K562 (cell line): ENCODE measurements at regions not wholly inside any gene's neighbourhood (a gene's known extent, or its start where the extent isn't known, plus 50 kb on each side); places are given as distances from the start of the nearest gene placed in this dataset.

Source experiments
- ATAC-seq: fragments of 200-7000 bp; cut with Tn5 transposase; 3 replicates; pipeline ENCODE4 v1.9.1; 2020; ENCODE audit warnings: moderate library complexity
- BruUV-seq: library from RNA; stranded (reverse); fragments of 400-500 nt; replicated peaks from 2 replicates; lab custom pipeline; 2021; lab: Mats Ljungman, UMichigan
- CTCF ChIA-PET: fragments of 300-600 bp; formaldehyde crosslinking; extraction: SDS; loops from one replicate; lab custom pipeline; 2021; ENCODE audit warnings: low intra/inter-chr PET ratio; lab: Yijun Ruan, JAX
- POLR2A ChIA-PET: fragments of 300-600, 350-650 bp; sonication (Branson Sonifier 250); formaldehyde crosslinking; extraction: SDS; loops from one replicate; lab custom pipeline; 2021; ENCODE audit warnings: antibody characterized with exemption, inconsistent platforms; lab: Yijun Ruan, JAX
- DNase-seq, 4 experiments: peaks; one replicate each; pipeline versions ENCODE4 v3.0.0 to v3.0.0-alpha.2; 2011 to 2018; ENCODE audit warnings: low spot score in 3 of 4, mixed read lengths in 3 of 4; ENCODE audit errors: extremely low read depth in 1 of 4
- FAIRE-seq: peaks from 2 replicates; lab custom pipeline; 2011; peaks lifted over from hg19 to GRCh38; lab: Jason Lieb, UNC
- H2AFZ ChIP-seq: 2 replicates; pipeline ENCODE4 v1.6.0; 2011; ENCODE audit warnings: low read depth, low read length, control low read depth, inconsistent platforms
- H3K27ac ChIP-seq: fragments of 200-600 bp; 3 replicates; pipeline ENCODE4 v1.8.0; 2011; ENCODE audit warnings: low read depth, mild to moderate bottlenecking, control low read depth, inconsistent platforms, low read length, moderate library complexity, mixed read lengths; ENCODE audit errors: extremely low read depth
- H3K27me3 ChIP-seq, 2 experiments: fragments of 300-600 bp in 1 of 2; 2 replicates in 1 of 2; 3 replicates in 1 of 2; pipeline versions ENCODE4 v1.6.0 to v1.8.0; 2011; ENCODE audit warnings: inconsistent platforms in 2 of 2, low read length in 2 of 2, mild to moderate bottlenecking in 1 of 2, mixed read lengths in 1 of 2, moderate library complexity in 1 of 2; ENCODE audit not compliant: control insufficient read depth in 2 of 2, insufficient read depth in 2 of 2
- H3K36me3 ChIP-seq: fragments of 300-600 bp; 3 replicates; pipeline ENCODE4 v1.8.0; 2011; ENCODE audit warnings: mild to moderate bottlenecking, low read length, inconsistent platforms; ENCODE audit not compliant: control insufficient read depth, insufficient read depth
- H3K4me1 ChIP-seq, 2 experiments: fragments of 200-600 bp in 1 of 2; replicated peaks in 1 of 2; 2 replicates in 1 of 2; 3 replicates in 1 of 2; pipeline versions ENCODE4 v1.5.1 to v1.8.0; 2011; ENCODE audit warnings: inconsistent platforms in 2 of 2, low read length in 2 of 2, mild to moderate bottlenecking in 1 of 2, mixed read lengths in 1 of 2, moderate library complexity in 1 of 2; ENCODE audit not compliant: control insufficient read depth in 2 of 2, insufficient read depth in 2 of 2
- H3K4me2 ChIP-seq: 2 replicates; pipeline ENCODE4 v1.6.1; 2011; ENCODE audit warnings: low read length, control low read depth, inconsistent platforms, mixed read lengths; ENCODE audit not compliant: insufficient read depth
- H3K4me3 ChIP-seq: fragments of 200-600 bp; sonication (generic), shearing (Covaris generic); 2 replicates; pipeline ENCODE4 v1.5.1; 2016; ENCODE audit warnings: control low read depth, inconsistent platforms
- H3K79me2 ChIP-seq: fragments of 200-600 bp; 3 replicates; pipeline ENCODE4 v1.8.0; 2011; ENCODE audit warnings: low read length, inconsistent platforms; ENCODE audit not compliant: control insufficient read depth, insufficient read depth
- H3K9ac ChIP-seq, 2 experiments: 2 replicates each; pipeline versions ENCODE4 v1.6.0 to v1.6.1; 2011; ENCODE audit warnings: low read depth in 2 of 2, low read length in 2 of 2, control low read depth in 1 of 2, inconsistent platforms in 1 of 2, mild to moderate bottlenecking in 1 of 2, mixed read lengths in 1 of 2; ENCODE audit not compliant: insufficient read depth in 1 of 2
- H3K9me1 ChIP-seq: one replicate; pipeline ENCODE4 v1.6.0; 2011; ENCODE audit warnings: inconsistent platforms, mild to moderate bottlenecking, low read length, moderate library complexity; ENCODE audit not compliant: control insufficient read depth, insufficient read depth
- H3K9me3 ChIP-seq: replicated peaks from 2 replicates; pipeline ENCODE4 v1.5.1; 2011; ENCODE audit warnings: low read depth, low read length, inconsistent platforms; ENCODE audit not compliant: control insufficient read depth, insufficient read depth
- H4K20me1 ChIP-seq: replicated peaks from 2 replicates; pipeline ENCODE4 v1.6.1; 2011; ENCODE audit warnings: low read length, inconsistent platforms, mixed read lengths; ENCODE audit not compliant: control insufficient read depth, insufficient read depth
- HDAC2 ChIP-seq: fragments of 450-650 bp; IDR thresholded peaks from 2 replicates; pipeline ENCODE4 v1.6.1; 2016; ENCODE audit warnings: mild to moderate bottlenecking
- NFXL1 ChIP-seq: fragments of 450-650 bp; formaldehyde crosslinking; IDR thresholded peaks from 2 replicates; pipeline ENCODE4 v1.4.0; 2021; ENCODE audit warnings: mild to moderate bottlenecking
- RBM34 ChIP-seq: fragments of 200-400 bp; formaldehyde crosslinking; IDR thresholded peaks from 2 replicates; pipeline ENCODE4 v1.6.1; 2018; ENCODE audit warnings: low read length, borderline replicate concordance; ENCODE audit not compliant: insufficient read depth
- U2AF2 ChIP-seq: fragments of 200-400 bp; formaldehyde crosslinking; optimal IDR thresholded peaks from 2 replicates; pipeline ENCODE3; 2017; ENCODE audit warnings: low read depth, mild to moderate bottlenecking, low read length
- ZKSCAN3 ChIP-seq: fragments of 250-450 bp; sonication (Bioruptor Pico); IDR thresholded peaks from 2 replicates; pipeline ENCODE4 v1.4.0; 2020
- WGBS: fragments of 100-300 bp; shearing (Covaris generic); methylation state at CpG from one replicate; pipeline ENCODE4 v1.1.6; 2016; ENCODE audit warnings: low coverage, mixed read lengths; ENCODE audit not compliant: insufficient coverage; ENCODE audit errors: missing lambda C conversion rate; 5-methylcytosine and 5-hydroxymethylcytosine counted together
- in situ Hi-C: fragments of 300-500 bp; cut with MboI; formaldehyde crosslinking; loops from 4 replicates; pipeline ENCODE4 v1.15.0; 2018; ENCODE audit warnings: inconsistent platforms, mixed read lengths
- intact Hi-C: fragments of 100-400 bp; cut with micrococcal nuclease; formaldehyde crosslinking; loops from 2 replicates; pipeline ENCODE4 v1.14.2; 2022
- TF ChIP-seq, protein P1 (sequence below): fragments of 150-350 bp; conservative IDR thresholded peaks from 2 replicates; pipeline ENCODE4 v1.6.1; 2014; ENCODE audit warnings: low read length
- TF ChIP-seq, protein P2 (sequence below): fragments of 250-450 bp; sonication (Bioruptor Pico); IDR thresholded peaks from 2 replicates; pipeline ENCODE4 v1.8.0; 2022; ENCODE audit warnings: moderate library complexity, mild to moderate bottlenecking, inconsistent platforms

DNA sequence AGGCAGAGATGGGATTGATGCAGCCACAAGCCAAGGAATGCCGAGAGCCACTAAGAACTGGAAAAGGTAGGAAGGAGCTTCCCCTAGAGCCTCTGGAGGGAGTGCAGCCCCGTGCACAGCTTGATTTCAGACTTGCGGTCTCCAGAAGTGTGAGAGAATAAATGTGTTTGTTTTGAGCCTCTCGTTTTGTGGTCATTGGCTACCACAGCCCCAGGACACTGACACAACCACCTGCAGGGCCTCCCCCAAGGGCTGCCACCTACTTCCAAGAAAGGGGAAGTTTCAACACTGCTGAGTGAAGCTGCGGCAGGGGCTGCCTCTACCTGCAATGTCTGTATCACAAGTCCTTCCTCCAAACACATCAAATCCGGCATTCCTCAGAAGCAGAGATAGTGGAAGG, 346.9 kb downstream of the C16orf95 start:
- CTCF ChIA-PET, result no interaction called here
- Histone ChIP-seq H3K27me3 (peaks cover 23 to 54% of the 10 kb centered on the region in 2 experiments), H3K4me3 (no peak overlapping the region), H3K4me1 (no peaks in the 10 kb centered on the region), H4K20me1 (no peaks in the 10 kb centered on the region), H3K4me2 (no peak overlapping the region), H3K36me3 (no peaks in the 10 kb centered on the region), H3K79me2 (no peaks in the 10 kb centered on the region), H2AFZ (no peak overlapping the region), H3K9me3 (no peaks in the 10 kb centered on the region), H3K9ac (no peak overlapping the region), H3K9me1 (no peaks in the 10 kb centered on the region), H3K27ac (no peak overlapping the region)
- in situ Hi-C loops (no loop called here), intact Hi-C loops (no loop called here)
- ATAC-seq (no peak), FAIRE-seq (no peak), DNase-seq (no peak)
- no TSS peak for BruUV-seq
- POLR2A ChIA-PET, result no interaction called here
- no peak for TF ChIP-seq NFXL1 (CRISPR knock-in tag)
- no peak for TF ChIP-seq HDAC2
- TF ChIP-seq, protein P1, sequence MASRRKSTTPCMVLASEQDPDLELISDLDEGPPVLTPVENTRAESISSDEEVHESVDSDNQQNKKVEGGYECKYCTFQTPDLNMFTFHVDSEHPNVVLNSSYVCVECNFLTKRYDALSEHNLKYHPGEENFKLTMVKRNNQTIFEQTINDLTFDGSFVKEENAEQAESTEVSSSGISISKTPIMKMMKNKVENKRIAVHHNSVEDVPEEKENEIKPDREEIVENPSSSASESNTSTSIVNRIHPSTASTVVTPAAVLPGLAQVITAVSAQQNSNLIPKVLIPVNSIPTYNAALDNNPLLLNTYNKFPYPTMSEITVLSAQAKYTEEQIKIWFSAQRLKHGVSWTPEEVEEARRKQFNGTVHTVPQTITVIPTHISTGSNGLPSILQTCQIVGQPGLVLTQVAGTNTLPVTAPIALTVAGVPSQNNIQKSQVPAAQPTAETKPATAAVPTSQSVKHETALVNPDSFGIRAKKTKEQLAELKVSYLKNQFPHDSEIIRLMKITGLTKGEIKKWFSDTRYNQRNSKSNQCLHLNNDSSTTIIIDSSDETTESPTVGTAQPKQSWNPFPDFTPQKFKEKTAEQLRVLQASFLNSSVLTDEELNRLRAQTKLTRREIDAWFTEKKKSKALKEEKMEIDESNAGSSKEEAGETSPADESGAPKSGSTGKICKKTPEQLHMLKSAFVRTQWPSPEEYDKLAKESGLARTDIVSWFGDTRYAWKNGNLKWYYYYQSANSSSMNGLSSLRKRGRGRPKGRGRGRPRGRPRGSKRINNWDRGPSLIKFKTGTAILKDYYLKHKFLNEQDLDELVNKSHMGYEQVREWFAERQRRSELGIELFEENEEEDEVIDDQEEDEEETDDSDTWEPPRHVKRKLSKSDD, result no peak
- no peak for TF ChIP-seq U2AF2
- no peak for TF ChIP-seq RBM34
- TF ChIP-seq ZKSCAN3, result no peak
- TF ChIP-seq, protein P2, sequence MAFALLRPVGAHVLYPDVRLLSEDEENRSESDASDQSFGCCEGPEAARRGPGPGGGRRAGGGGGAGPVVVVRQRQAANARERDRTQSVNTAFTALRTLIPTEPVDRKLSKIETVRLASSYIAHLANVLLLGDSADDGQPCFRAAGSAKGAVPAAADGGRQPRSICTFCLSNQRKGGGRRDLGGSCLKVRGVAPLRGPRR (CRISPR knock-in tag), result no peak
- 1% methylated on average over 5 of the region's 6 CpGs for WGBS
